ENCODE measurements at regions not wholly inside any gene's neighbourhood (a gene's known extent, or its start where the extent isn't known, plus 50 kb on each side); places are given as distances from the start of the nearest gene placed in this dataset.
"Not testable (repeated sequence)": the region's sequence is repeated elsewhere in the genome, so short reads cannot be mapped to it uniquely, and the experiment has no call there.

- DNase-seq (ENCODE audit: low read depth); H3K4me3 ChIP-seq (ENCODE audit: low read depth, low read length): not testable (repeated sequence)
Observed at GRCh38 chr4:184967699-184968098, 50.6 kb upstream of the HELT start.

- TF ChIP-seq, protein P1, sequence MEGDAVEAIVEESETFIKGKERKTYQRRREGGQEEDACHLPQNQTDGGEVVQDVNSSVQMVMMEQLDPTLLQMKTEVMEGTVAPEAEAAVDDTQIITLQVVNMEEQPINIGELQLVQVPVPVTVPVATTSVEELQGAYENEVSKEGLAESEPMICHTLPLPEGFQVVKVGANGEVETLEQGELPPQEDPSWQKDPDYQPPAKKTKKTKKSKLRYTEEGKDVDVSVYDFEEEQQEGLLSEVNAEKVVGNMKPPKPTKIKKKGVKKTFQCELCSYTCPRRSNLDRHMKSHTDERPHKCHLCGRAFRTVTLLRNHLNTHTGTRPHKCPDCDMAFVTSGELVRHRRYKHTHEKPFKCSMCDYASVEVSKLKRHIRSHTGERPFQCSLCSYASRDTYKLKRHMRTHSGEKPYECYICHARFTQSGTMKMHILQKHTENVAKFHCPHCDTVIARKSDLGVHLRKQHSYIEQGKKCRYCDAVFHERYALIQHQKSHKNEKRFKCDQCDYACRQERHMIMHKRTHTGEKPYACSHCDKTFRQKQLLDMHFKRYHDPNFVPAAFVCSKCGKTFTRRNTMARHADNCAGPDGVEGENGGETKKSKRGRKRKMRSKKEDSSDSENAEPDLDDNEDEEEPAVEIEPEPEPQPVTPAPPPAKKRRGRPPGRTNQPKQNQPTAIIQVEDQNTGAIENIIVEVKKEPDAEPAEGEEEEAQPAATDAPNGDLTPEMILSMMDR (conservative IDR thresholded peaks at IDR 0.05; ENCODE audit: low read depth, low read length), result no peak
- no peak overlapping the region for H3K4me3 ChIP-seq (ENCODE audit: low read depth, low read length)
- no peak for DNase-seq (ENCODE audit: low read depth)
Observed at GRCh38 chr4:184968366-184968765, 49.9 kb upstream of the HELT start.
